ENCODE measurements at regions not wholly inside any gene's neighbourhood (a gene's known extent, or its start where the extent isn't known, plus 50 kb on each side); places are given as distances from the start of the nearest gene placed in this dataset.
A peak's percentile ranks its signal among the peaks of the same experiment; 100 is the strongest.
"Not testable (repeated sequence)": the region's sequence is repeated elsewhere in the genome, so short reads cannot be mapped to it uniquely, and the experiment has no call there.

GRCh38 chr6:153373869-153374268, 242.8 kb upstream of the RGS17 start:
- no peak for DNase-seq

- DNase-seq, result no peak
Measured at GRCh38 chr6:153368131-153368530, 237.0 kb upstream of the RGS17 start.

GRCh38 chr6:153367021-153367420, 235.9 kb upstream of the RGS17 start:
- no peak for DNase-seq

- DNase-seq, result no peak
Measured at GRCh38 chr6:153357391-153357790, 226.3 kb upstream of the RGS17 start.

GRCh38 chr6:153340568-153340967, 209.5 kb upstream of the RGS17 start:
- no peak for DNase-seq

- DNase-seq, result no peak
Measured at GRCh38 chr6:153334121-153334520, 203.0 kb upstream of the RGS17 start.

- not testable (repeated sequence) for DNase-seq
Measured at GRCh38 chr6:153331221-153331620, 200.1 kb upstream of the RGS17 start.

GRCh38 chr6:153328194-153328593, 197.1 kb upstream of the RGS17 start:
- no peak for DNase-seq

- no peak for DNase-seq
Measured at GRCh38 chr6:153325661-153326060, 194.6 kb upstream of the RGS17 start.

- DNase-seq, result peak; percentile 12
Measured at GRCh38 chr6:153312634-153313033, 181.6 kb upstream of the RGS17 start.

GRCh38 chr6:153309651-153310050, 178.6 kb upstream of the RGS17 start:
- no peak for DNase-seq

- DNase-seq, result no peak
Measured at GRCh38 chr6:153302133-153302532, 171.1 kb upstream of the RGS17 start.

- DNase-seq, result no peak
Measured at GRCh38 chr6:153301602-153302001, 170.5 kb upstream of the RGS17 start.

- DNase-seq, result not testable (repeated sequence)
Measured at GRCh38 chr6:153282456-153282855, 151.4 kb upstream of the RGS17 start.

- no peak for DNase-seq
Measured at GRCh38 chr6:153275997-153276396, 144.9 kb upstream of the RGS17 start.

- DNase-seq, result no peak
Measured at GRCh38 chr6:153272201-153272980, 141.3 kb upstream of the RGS17 start.

GRCh38 chr6:153263489-153263888, 132.4 kb upstream of the RGS17 start:
- DNase-seq, result no peak

GRCh38 chr6:153251326-153251725, 120.2 kb upstream of the RGS17 start:
- DNase-seq, result no peak

GRCh38 chr6:153237670-153238069, 106.6 kb upstream of the RGS17 start:
- no peak for DNase-seq

GRCh38 chr6:153231048-153231646, 100.1 kb upstream of the RGS17 start:
- DNase-seq, result peak; percentile 1

GRCh38 chr6:153218184-153218792, 87.2 kb upstream of the RGS17 start:
- no peak for DNase-seq

- DNase-seq, result no peak
Measured at GRCh38 chr6:153216789-153217188, 85.7 kb upstream of the RGS17 start.

GRCh38 chr6:153215242-153215641, 84.2 kb upstream of the RGS17 start:
- no peak for DNase-seq

GRCh38 chr6:153214436-153214835, 83.4 kb upstream of the RGS17 start:
- DNase-seq, result no peak

Measured in NCI-H1048 (cell line).